HEK293T (cell line): ENCODE measurements at regions not wholly inside any gene's neighbourhood (a gene's known extent, or its start where the extent isn't known, plus 50 kb on each side); places are given as distances from the start of the nearest gene placed in this dataset.

Experiments
- ARNT ChIP-seq: fragments of 450-650 bp; IDR thresholded peaks from 2 replicates; pipeline ENCODE4 v1.6.1; 2017; ENCODE audit warnings: mild to moderate bottlenecking
- BHLHE40 ChIP-seq: fragments of 450-650 bp; IDR thresholded peaks from 2 replicates; pipeline ENCODE4 v1.6.1; 2016; ENCODE audit warnings: mild to moderate bottlenecking, moderate library complexity, borderline replicate concordance
- CTBP1 ChIP-seq: fragments of 450-650 bp; IDR thresholded peaks from 2 replicates; pipeline ENCODE4 v1.6.1; 2016; ENCODE audit warnings: borderline replicate concordance
- ELF4 ChIP-seq: fragments of 450-650 bp; IDR thresholded peaks from 2 replicates; pipeline ENCODE4 v1.6.1; 2017; ENCODE audit warnings: antibody characterized with exemption
- FOXA1 ChIP-seq: fragments of 450-650 bp; IDR thresholded peaks from 2 replicates; pipeline ENCODE4 v1.6.1; 2016; ENCODE audit warnings: mild to moderate bottlenecking
- FOXM1 ChIP-seq: fragments of 450-650 bp; IDR thresholded peaks from 2 replicates; pipeline ENCODE4 v1.6.1; 2017; ENCODE audit warnings: mild to moderate bottlenecking, borderline replicate concordance
- HDGF ChIP-seq: fragments of 450-650 bp; IDR thresholded peaks from 2 replicates; pipeline ENCODE4 v1.6.1; 2017; ENCODE audit warnings: antibody characterized with exemption, borderline replicate concordance
- L3MBTL2 ChIP-seq: fragments of 450-650 bp; conservative IDR thresholded peaks from 2 replicates; pipeline ENCODE4 v1.6.1; 2016; ENCODE audit warnings: mild to moderate bottlenecking
- LEF1 ChIP-seq: fragments of 450-650 bp; IDR thresholded peaks from 2 replicates; pipeline ENCODE4 v1.6.1; 2017; ENCODE audit warnings: mild to moderate bottlenecking, borderline replicate concordance
- NFRKB ChIP-seq: fragments of 450-650 bp; IDR thresholded peaks from 2 replicates; pipeline ENCODE4 v1.6.1; 2016; ENCODE audit warnings: mild to moderate bottlenecking, moderate library complexity
- SP1 ChIP-seq: fragments of 450-650 bp; IDR thresholded peaks from 2 replicates; pipeline ENCODE4 v1.6.1; 2017
- SUZ12 ChIP-seq: fragments of 450-650 bp; IDR thresholded peaks from 2 replicates; pipeline ENCODE4 v1.6.1; 2016; ENCODE audit warnings: mild to moderate bottlenecking
- ZNF384 ChIP-seq: fragments of 450-650 bp; IDR thresholded peaks from 2 replicates; pipeline ENCODE4 v1.6.1; 2016

- no peak for TF ChIP-seq SP1
- no peak for TF ChIP-seq ELF4
- no peak for TF ChIP-seq L3MBTL2
- TF ChIP-seq ARNT = no peak
- no peak for TF ChIP-seq LEF1
- no peak for TF ChIP-seq FOXM1
- TF ChIP-seq ZNF384 = no peak
- TF ChIP-seq NFRKB = no peak
- no peak for TF ChIP-seq FOXA1
- no peak for TF ChIP-seq BHLHE40
- TF ChIP-seq SUZ12 = no peak
- no peak for TF ChIP-seq CTBP1
- TF ChIP-seq HDGF = no peak
Measured at GRCh38 chr20:58138395-58138794, 90.1 kb downstream of the ANKRD60 start.
